OCI-LY1 (cell line): ENCODE measurements at regions not wholly inside any gene's neighbourhood (a gene's known extent, or its start where the extent isn't known, plus 50 kb on each side); places are given as distances from the start of the nearest gene placed in this dataset.

ENCODE experiments used
- H2AFZ ChIP-seq: fragments of 200-600 bp; sonication (generic), shearing (Covaris generic); 2 replicates; pipeline ENCODE4 v1.6.0; 2014; ENCODE audit warnings: antibody characterized with exemption, mild to moderate bottlenecking, low read length
- H3F3A ChIP-seq: fragments of 200-600 bp; sonication (generic), shearing (Covaris generic); 2 replicates; pipeline ENCODE4 v1.6.0; 2014; ENCODE audit warnings: mild to moderate bottlenecking, antibody characterized with exemption, low read length, moderate library complexity; ENCODE audit not compliant: insufficient read depth
- H3K27ac ChIP-seq: fragments of 200-600 bp; sonication (generic); 2 replicates; pipeline ENCODE4 v1.5.1; 2014; ENCODE audit warnings: low read length, mixed run types, mild to moderate bottlenecking, low read depth; ENCODE audit not compliant: poor library complexity, severe bottlenecking
- H3K27me3 ChIP-seq: fragments of 200-600 bp; sonication (generic); 2 replicates; pipeline ENCODE4 v1.6.0; 2014; ENCODE audit warnings: antibody characterized with exemption, mild to moderate bottlenecking, low read length, moderate library complexity; ENCODE audit not compliant: insufficient read depth
- H3K36me3 ChIP-seq: fragments of 200-600 bp; sonication (generic); 2 replicates; pipeline ENCODE4 v1.6.1; 2014; ENCODE audit warnings: mild to moderate bottlenecking, antibody characterized with exemption, low read length, moderate library complexity, mixed read lengths; ENCODE audit not compliant: insufficient read depth
- H3K4me1 ChIP-seq: fragments of 200-600 bp; sonication (generic); 2 replicates; pipeline ENCODE4 v1.5.1; 2014; ENCODE audit warnings: mild to moderate bottlenecking, low read length, moderate library complexity; ENCODE audit not compliant: insufficient read depth, severe bottlenecking
- H3K4me2 ChIP-seq: fragments of 200-600 bp; sonication (generic), shearing (Covaris generic); 2 replicates; pipeline ENCODE4 v1.6.1; 2014; ENCODE audit warnings: low read length
- H3K4me3 ChIP-seq: fragments of 200-600 bp; sonication (generic); 2 replicates; pipeline ENCODE4 v1.5.1; 2014; ENCODE audit warnings: low read length, low read depth, mild to moderate bottlenecking, mixed read lengths; ENCODE audit not compliant: poor library complexity, severe bottlenecking
- H3K79me2 ChIP-seq: fragments of 200-600 bp; shearing (Covaris generic); 2 replicates; pipeline ENCODE4 v1.6.1; 2016; ENCODE audit warnings: mixed run types, low read length, mixed read lengths; ENCODE audit not compliant: insufficient read depth
- H3K9ac ChIP-seq: fragments of 200-600 bp; sonication (generic), shearing (Covaris generic); 2 replicates; pipeline ENCODE4 v1.6.1; 2014; ENCODE audit warnings: mild to moderate bottlenecking, low read length, mixed read lengths
- H3K9me2 ChIP-seq: fragments of 200-600 bp; sonication (generic), shearing (Covaris generic); 2 replicates; pipeline ENCODE4 v1.6.1; 2014; ENCODE audit warnings: low read depth, mild to moderate bottlenecking, low read length, mixed read lengths
- H3K9me3 ChIP-seq: fragments of 200-600 bp; shearing (Covaris generic); 2 replicates; pipeline ENCODE4 v1.6.1; 2014; ENCODE audit warnings: low read length, mixed read lengths
- H4K20me1 ChIP-seq: fragments of 200-600 bp; sonication (generic), shearing (Covaris generic); 2 replicates; pipeline ENCODE4 v1.6.0; 2016; ENCODE audit warnings: mild to moderate bottlenecking, low read length; ENCODE audit not compliant: insufficient read depth
- EZH2 ChIP-seq: fragments of 200-600 bp; sonication (generic), shearing (Covaris generic); IDR thresholded peaks from 2 replicates; pipeline ENCODE4 v1.8.0; 2017; ENCODE audit warnings: borderline replicate concordance, mixed run types, mild to moderate bottlenecking, antibody characterized with exemption, low read length, moderate library complexity, mixed read lengths
- TF ChIP-seq, protein P1 (sequence below): fragments of 200-600 bp; sonication (generic), shearing (Covaris generic); IDR thresholded peaks from 2 replicates; pipeline ENCODE4 v1.5.1; 2017; ENCODE audit warnings: mild to moderate bottlenecking, antibody characterized with exemption, low read length, moderate library complexity, mixed read lengths

DNA sequence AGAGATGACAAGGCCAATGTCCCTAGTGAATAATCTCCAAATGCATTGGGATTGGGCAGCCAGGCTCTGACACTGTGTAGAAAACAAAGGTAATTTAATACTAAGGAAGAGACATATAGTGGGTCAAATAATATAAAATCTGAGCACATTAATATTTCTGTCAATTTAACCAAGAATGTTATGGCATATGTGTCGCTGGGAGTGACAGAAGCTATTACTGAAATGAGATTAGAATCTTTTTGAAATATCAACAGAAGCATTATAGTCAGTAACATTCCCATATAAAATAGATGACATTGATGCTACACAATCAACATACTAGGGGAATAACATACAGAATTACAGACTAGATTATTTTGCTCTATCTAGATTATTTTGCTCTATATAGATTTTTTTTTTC, 114.0 kb downstream of the BLID start:
- no peak overlapping the region for H2AFZ ChIP-seq
- TF ChIP-seq, protein P1, sequence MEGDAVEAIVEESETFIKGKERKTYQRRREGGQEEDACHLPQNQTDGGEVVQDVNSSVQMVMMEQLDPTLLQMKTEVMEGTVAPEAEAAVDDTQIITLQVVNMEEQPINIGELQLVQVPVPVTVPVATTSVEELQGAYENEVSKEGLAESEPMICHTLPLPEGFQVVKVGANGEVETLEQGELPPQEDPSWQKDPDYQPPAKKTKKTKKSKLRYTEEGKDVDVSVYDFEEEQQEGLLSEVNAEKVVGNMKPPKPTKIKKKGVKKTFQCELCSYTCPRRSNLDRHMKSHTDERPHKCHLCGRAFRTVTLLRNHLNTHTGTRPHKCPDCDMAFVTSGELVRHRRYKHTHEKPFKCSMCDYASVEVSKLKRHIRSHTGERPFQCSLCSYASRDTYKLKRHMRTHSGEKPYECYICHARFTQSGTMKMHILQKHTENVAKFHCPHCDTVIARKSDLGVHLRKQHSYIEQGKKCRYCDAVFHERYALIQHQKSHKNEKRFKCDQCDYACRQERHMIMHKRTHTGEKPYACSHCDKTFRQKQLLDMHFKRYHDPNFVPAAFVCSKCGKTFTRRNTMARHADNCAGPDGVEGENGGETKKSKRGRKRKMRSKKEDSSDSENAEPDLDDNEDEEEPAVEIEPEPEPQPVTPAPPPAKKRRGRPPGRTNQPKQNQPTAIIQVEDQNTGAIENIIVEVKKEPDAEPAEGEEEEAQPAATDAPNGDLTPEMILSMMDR = no peak
- TF ChIP-seq EZH2 = no peak
- no peaks in the 10 kb centered on the region for H4K20me1 ChIP-seq
- H3K27ac ChIP-seq = no peak overlapping the region
- H3K36me3 ChIP-seq = no peaks in the 10 kb centered on the region
- no peaks in the 10 kb centered on the region for H3K4me1 ChIP-seq
- no peak overlapping the region for H3K4me3 ChIP-seq
- H3K9me2 ChIP-seq = no peaks in the 10 kb centered on the region
- H3F3A ChIP-seq = no peaks in the 10 kb centered on the region
- no peaks in the 10 kb centered on the region for H3K79me2 ChIP-seq
- H3K9ac ChIP-seq = no peak overlapping the region
- no peak overlapping the region for H3K4me2 ChIP-seq
- no peaks in the 10 kb centered on the region for H3K9me3 ChIP-seq
- H3K27me3 ChIP-seq = no peaks in the 10 kb centered on the region

DNA sequence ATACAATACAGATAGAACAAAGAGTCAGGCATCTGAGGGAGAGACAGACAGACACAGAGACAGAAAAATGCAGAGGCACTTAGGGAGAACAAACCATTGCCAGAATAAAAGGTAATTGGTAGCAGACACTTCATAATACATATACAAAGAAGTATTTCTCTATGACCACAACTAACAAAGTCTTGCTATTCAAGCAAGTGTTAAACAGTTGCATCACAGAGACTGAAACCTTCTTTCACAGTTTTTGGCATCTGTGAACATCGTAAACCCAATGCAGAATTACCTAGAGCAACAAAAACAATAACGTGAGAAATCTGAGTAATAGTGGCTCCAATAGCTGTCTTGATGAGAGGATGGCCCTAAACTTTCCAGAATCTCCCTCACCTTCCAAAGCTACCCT, 116.4 kb downstream of the BLID start:
- Histone ChIP-seq H3F3A (no peaks in the 10 kb centered on the region), H3K27me3 (no peaks in the 10 kb centered on the region), H3K36me3 (no peaks in the 10 kb centered on the region), H3K4me2 (no peak overlapping the region), H3K4me1 (no peaks in the 10 kb centered on the region), H3K9me2 (no peaks in the 10 kb centered on the region), H4K20me1 (no peaks in the 10 kb centered on the region), H3K4me3 (no peak overlapping the region), H2AFZ (no peak overlapping the region), H3K27ac (no peak overlapping the region), H3K9ac (no peak overlapping the region), H3K79me2 (no peaks in the 10 kb centered on the region), H3K9me3 (no peaks in the 10 kb centered on the region)
- TF ChIP-seq EZH2 = no peak
- TF ChIP-seq, protein P1 = no peak

DNA sequence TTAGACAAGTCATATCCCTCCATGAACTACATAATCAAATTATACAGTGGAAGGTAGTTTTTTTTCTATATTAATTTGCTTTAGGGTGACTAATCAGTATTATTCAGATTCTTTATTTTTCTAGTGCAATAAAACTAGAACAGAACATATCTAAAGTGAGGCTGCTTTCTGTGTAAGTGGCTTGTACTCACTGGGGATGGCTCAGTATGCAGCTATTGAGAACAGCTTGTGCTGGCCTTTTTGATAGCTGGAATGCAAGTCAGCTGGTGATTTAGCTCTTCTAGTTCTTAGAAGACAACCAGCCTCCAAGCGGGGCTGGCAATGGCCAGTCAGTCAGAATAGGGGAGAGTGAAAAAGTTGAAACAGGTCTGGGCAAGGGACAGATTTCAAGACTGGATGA, 119.4 kb downstream of the BLID start:
- no peak overlapping the region for H3K4me3 ChIP-seq
- H3K36me3 ChIP-seq = no peaks in the 10 kb centered on the region
- H3K9me3 ChIP-seq = no peaks in the 10 kb centered on the region
- no peak overlapping the region for H3K27ac ChIP-seq
- H3K27me3 ChIP-seq = no peaks in the 10 kb centered on the region
- H2AFZ ChIP-seq = no peak overlapping the region
- no peaks in the 10 kb centered on the region for H3K4me1 ChIP-seq
- no peaks in the 10 kb centered on the region for H3K79me2 ChIP-seq
- no peaks in the 10 kb centered on the region for H3F3A ChIP-seq
- H4K20me1 ChIP-seq = no peaks in the 10 kb centered on the region
- no peak overlapping the region for H3K9ac ChIP-seq
- no peaks in the 10 kb centered on the region for H3K9me2 ChIP-seq
- TF ChIP-seq, protein P1 = no peak
- TF ChIP-seq EZH2 = no peak
- H3K4me2 ChIP-seq = no peak overlapping the region
